ENCODE measurements at regions not wholly inside any gene's neighbourhood (a gene's known extent, or its start where the extent isn't known, plus 50 kb on each side); places are given as distances from the start of the nearest gene placed in this dataset.

- TF ChIP-seq CTCF (IDR thresholded peaks at IDR 0.05) = no peak
- TF ChIP-seq EZH2 (IDR thresholded peaks at IDR 0.05) = no peak
Measured at GRCh38 chr5:66450237-66450636, 146.0 kb upstream of the MAST4 start.

All from neural progenitor cell (in vitro differentiated cells).